Testis (tissue), 2 donors: ENCODE measurements at regions not wholly inside any gene's neighbourhood (a gene's known extent, or its start where the extent isn't known, plus 50 kb on each side); places are given as distances from the start of the nearest gene placed in this dataset.

Source experiments
- DNase-seq: peaks from one replicate; pipeline ENCODE4 v3.0.0-alpha.2; 2019
- H3K27ac ChIP-seq, 2 donors: fragments of 200-600 bp; sonication (generic); one replicate each; pipeline ENCODE4 v1.5.1; 2019
- H3K27me3 ChIP-seq: fragments of 200-600 bp; sonication (generic); one replicate; pipeline ENCODE4 v1.5.1; 2019
- H3K36me3 ChIP-seq: fragments of 200-600 bp; sonication (generic); one replicate; pipeline ENCODE4 v1.5.1; 2017; ENCODE audit warnings: low read depth; ENCODE audit errors: missing control alignments
- H3K4me1 ChIP-seq: fragments of 200-600 bp; sonication (generic); one replicate; pipeline ENCODE4 v1.5.1; 2019
- H3K4me3 ChIP-seq, 2 donors: fragments of 200-600 bp; sonication (generic); one replicate each; pipeline ENCODE4 v1.5.1; 2017 to 2019
- H3K9me3 ChIP-seq: fragments of 200-600 bp; sonication (generic); one replicate; pipeline ENCODE4 v1.5.1; 2017
- CTCF ChIP-seq, 3 experiments: fragments of 450-650 bp in 2 of 3; fragments of 200-600 bp in 1 of 3; sonication (generic) in 1 of 3; IDR thresholded peaks; one replicate each; pipeline ENCODE4 v1.5.1; 2016 to 2019; ENCODE audit warnings: antibody characterized with exemption in 3 of 3, mild to moderate bottlenecking in 2 of 3, moderate library complexity in 1 of 3
- POLR2A ChIP-seq: fragments of 450-650 bp; IDR thresholded peaks from one replicate; pipeline ENCODE4 v1.6.1; 2017; ENCODE audit warnings: antibody characterized with exemption, mild to moderate bottlenecking, moderate library complexity
- WGBS, 2 donors: methylation state at CpG; one replicate each; pipeline ENCODE4 v1.1.5; 2018; 5-methylcytosine and 5-hydroxymethylcytosine counted together
- intact Hi-C: fragments of 100-400 bp; cut with DNase I; formaldehyde crosslinking; loops from one replicate; pipeline ENCODE4 v1.15.1; 2023; ENCODE audit warnings: low total_unique reads

DNA sequence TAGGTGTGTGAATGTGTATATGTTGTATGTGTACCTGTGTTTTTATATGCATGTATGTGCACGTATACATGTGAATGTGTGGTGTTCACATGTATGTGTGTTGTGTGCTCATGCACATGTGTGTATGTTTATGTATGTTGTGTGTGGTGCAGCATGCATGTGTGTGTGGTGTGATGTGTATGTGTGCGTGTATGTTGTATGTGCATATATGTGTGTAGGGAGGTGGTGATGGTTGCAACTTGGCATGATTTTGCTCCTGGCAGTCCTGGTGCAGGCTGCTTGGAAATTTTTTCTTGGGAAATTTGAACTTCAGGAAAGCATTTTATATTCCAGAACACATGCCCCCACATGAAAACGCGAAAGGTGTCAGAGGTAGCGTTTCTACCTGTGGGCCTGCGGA is 1177.8 kb downstream of the TBC1D22A start:
- intact Hi-C loops, result no loop called here
- H3K27ac ChIP-seq, result no peak overlapping the region
- no peak for DNase-seq
- no peaks in the 10 kb centered on the region for H3K9me3 ChIP-seq
- H3K27me3 ChIP-seq, result no peaks in the 10 kb centered on the region
- H3K4me1 ChIP-seq, result no peaks in the 10 kb centered on the region
- H3K4me3 ChIP-seq, result no peak overlapping the region
- TF ChIP-seq POLR2A, result no peak
- no peak for TF ChIP-seq CTCF (IDR thresholded peaks at IDR 0.05)
- WGBS, 2 donors, result 85 to 92% methylated on average over 6 of the region's 6 CpGs
- H3K36me3 ChIP-seq, result no peaks in the 10 kb centered on the region

- no peak for DNase-seq
- Histone ChIP-seq H3K9me3 (no peaks in the 10 kb centered on the region), H3K27me3 (no peaks in the 10 kb centered on the region), H3K4me3 (no peak overlapping the region), H3K27ac (no peak overlapping the region), H3K36me3 (no peaks in the 10 kb centered on the region), H3K4me1 (no peaks in the 10 kb centered on the region)
- intact Hi-C loops, result no loop called here
- WGBS, 2 donors, result 92 to 98% methylated on average over 2 to 3 of the region's 3 CpGs
- TF ChIP-seq CTCF (IDR thresholded peaks at IDR 0.05) (no peak), POLR2A (no peak)
Measured at GRCh38 chr22:47933891-47934290, 1171.4 kb downstream of the TBC1D22A start.

- no peak for TF ChIP-seq POLR2A
- no peak for TF ChIP-seq CTCF (IDR thresholded peaks at IDR 0.05)
- no peak for DNase-seq
- no peaks in the 10 kb centered on the region for H3K36me3 ChIP-seq
- no peaks in the 10 kb centered on the region for H3K27me3 ChIP-seq
- intact Hi-C loops, result no loop called here
- H3K9me3 ChIP-seq, result no peaks in the 10 kb centered on the region
- no peaks in the 10 kb centered on the region for H3K4me1 ChIP-seq
- H3K4me3 ChIP-seq, result no peak overlapping the region
- WGBS, 2 donors, result 87 to 89% methylated on average over 4 of the region's 4 CpGs
- H3K27ac ChIP-seq, result no peak overlapping the region
Measured at GRCh38 chr22:47933226-47933625, 1170.8 kb downstream of the TBC1D22A start.

GRCh38 chr22:47929646-47930185 is 1167.3 kb downstream of the TBC1D22A start:
- intact Hi-C loops, result no loop called here
- Histone ChIP-seq H3K27ac (no peak overlapping the region), H3K4me1 (no peaks in the 10 kb centered on the region), H3K27me3 (no peaks in the 10 kb centered on the region), H3K36me3 (no peaks in the 10 kb centered on the region), H3K9me3 (no peaks in the 10 kb centered on the region), H3K4me3 (no peak overlapping the region)
- DNase-seq, result no peak
- 48 to 53% methylated on average over 4 of the region's 4 CpGs for WGBS, 2 donors
- no peak for TF ChIP-seq POLR2A
- no peak for TF ChIP-seq CTCF (IDR thresholded peaks at IDR 0.05)

GRCh38 chr22:47929073-47929472 is 1166.6 kb downstream of the TBC1D22A start:
- no peaks in the 10 kb centered on the region for H3K9me3 ChIP-seq
- no peaks in the 10 kb centered on the region for H3K4me1 ChIP-seq
- intact Hi-C loops, result no loop called here
- H3K27ac ChIP-seq, result no peak overlapping the region
- WGBS, 2 donors, result 76 to 81% methylated on average over 5 of the region's 5 CpGs
- no peak for DNase-seq
- TF ChIP-seq POLR2A (no peak), CTCF (IDR thresholded peaks at IDR 0.05) (no peak)
- no peaks in the 10 kb centered on the region for H3K36me3 ChIP-seq
- H3K27me3 ChIP-seq, result no peaks in the 10 kb centered on the region
- H3K4me3 ChIP-seq, result no peak overlapping the region
